ENCODE measurements at regions not wholly inside any gene's neighbourhood (a gene's known extent, or its start where the extent isn't known, plus 50 kb on each side); places are given as distances from the start of the nearest gene placed in this dataset.

DNA sequence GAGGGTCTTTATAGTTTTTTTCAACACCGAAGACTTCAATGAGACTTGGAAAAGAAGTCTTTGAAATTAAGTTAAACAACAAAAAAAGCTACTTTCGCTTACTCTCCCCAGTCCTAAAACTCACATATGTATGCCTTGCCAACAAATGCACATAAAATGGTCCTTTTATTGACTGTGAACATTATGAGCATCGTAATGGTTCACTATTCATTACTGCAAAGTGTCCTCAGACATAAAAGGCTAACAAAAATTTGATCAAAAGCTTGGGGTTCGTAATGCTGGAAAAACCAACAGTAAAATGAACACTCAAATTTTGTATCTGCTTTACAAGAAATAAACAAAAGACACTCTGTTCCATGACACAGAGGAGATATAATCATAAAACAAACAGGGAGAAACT lies 285.3 kb upstream of the SLC8A1 start (continued):
- no peak for TF ChIP-seq CHD4 (IDR thresholded peaks at IDR 0.05)

DNA sequence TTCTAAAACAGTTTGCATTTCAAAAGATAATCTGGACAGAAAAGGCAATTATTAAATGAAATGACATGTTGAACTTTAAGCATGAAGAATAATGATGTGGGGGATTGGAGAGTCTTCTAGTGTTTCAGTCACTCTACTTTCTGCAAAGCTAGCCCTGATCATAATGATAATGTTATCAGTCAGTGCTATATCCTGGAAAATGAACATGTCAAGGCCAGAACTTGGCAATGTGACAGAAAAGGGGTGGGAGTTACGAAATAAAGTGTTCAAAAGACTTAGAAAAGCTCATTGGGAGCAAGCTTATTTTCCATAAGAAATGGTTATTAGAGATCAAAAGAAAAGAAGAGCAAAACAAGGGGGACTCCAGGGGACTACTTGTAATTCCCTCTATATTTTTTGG lies 288.5 kb upstream of the SLC8A1 start:
- DNase-seq (ENCODE audit: low read depth, low spot score) (no peak), FAIRE-seq (no peak), ATAC-seq (no peak)
- in situ Hi-C loops (cut with MboI) = no loop called here
- H3K27me3 ChIP-seq (replicated peaks in 1 of 2; ENCODE audit: control insufficient read depth in 2 of 2, insufficient read depth in 2 of 2, low read length in 1 of 2) = no peaks in the 10 kb centered on the region
- ChIA-PET RAD21 (ENCODE audit: unreplicated experiment) (no interaction called here), CTCF (no interaction called here), POLR2A (no interaction called here), SMC1A (ENCODE audit: uncharacterized antibody, unreplicated experiment) (no interaction called here)
- no peaks in the 10 kb centered on the region for H3K4me1 ChIP-seq (ENCODE audit: control insufficient read depth, insufficient read depth, low read length)
- no peaks in the 10 kb centered on the region for H4K20me1 ChIP-seq (ENCODE audit: control insufficient read depth, insufficient read depth)
- H3K4me2 ChIP-seq (ENCODE audit: control insufficient read depth, insufficient read depth) = no peak overlapping the region
- no peak for TF ChIP-seq TAF1 (IDR thresholded peaks at IDR 0.05; ENCODE audit: borderline replicate concordance, low read depth, low read length)
- TF ChIP-seq POLR2AphosphoS5 (IDR thresholded peaks at IDR 0.05; ENCODE audit: low read length) = no peak
- no peak for TF ChIP-seq SIN3A (IDR thresholded peaks at IDR 0.05; ENCODE audit: low read depth, low read length)
- TF ChIP-seq ZNF24 (IDR thresholded peaks at IDR 0.05) = no peak
- TF ChIP-seq LARP7 (IDR thresholded peaks at IDR 0.05) = no peak
- no peak for TF ChIP-seq CBX5 (IDR thresholded peaks at IDR 0.05; ENCODE audit: low read depth)
- TF ChIP-seq SPI1 (IDR thresholded peaks at IDR 0.05; ENCODE audit: borderline replicate concordance, insufficient read depth, low read depth, low read length) = no peak
- no peak for TF ChIP-seq SMARCA5 (IDR thresholded peaks at IDR 0.05)
- no peak for TF ChIP-seq POU2F2 (IDR thresholded peaks at IDR 0.05; ENCODE audit: borderline replicate concordance, low read depth, low read length)
- no peak for TF ChIP-seq ZBTB33 (IDR thresholded peaks at IDR 0.05)
- no peak for TF ChIP-seq MAX (IDR thresholded peaks at IDR 0.05; ENCODE audit: low read depth, low read length)
- TF ChIP-seq NFYA (IDR thresholded peaks at IDR 0.05; ENCODE audit: borderline replicate concordance, low read depth, low read length) = no peak
- no peak overlapping the region for H3K9ac ChIP-seq (ENCODE audit: control insufficient read depth, insufficient read depth, low read length)
- no peak overlapping the region for H3K4me3 ChIP-seq
- WGBS (ENCODE audit: insufficient coverage, insufficient replicate concordance, low lambda C conversion rate, missing lambda C conversion rate) = 0% methylated on average over 1 of the region's 1 CpG
- no peaks in the 10 kb centered on the region for H3K79me2 ChIP-seq (ENCODE audit: control insufficient read depth, insufficient read depth, low read length)
- no peak overlapping the region for H3K27ac ChIP-seq (ENCODE audit: control insufficient read depth, insufficient read depth)
- H3K9me3 ChIP-seq (replicated peaks; ENCODE audit: control insufficient read depth, insufficient read depth, low read length) = no peaks in the 10 kb centered on the region
- BruUV-seq (replicated peaks) = no TSS peak
- no peaks in the 10 kb centered on the region for H3K36me3 ChIP-seq (ENCODE audit: control insufficient read depth in 2 of 2, insufficient read depth in 2 of 2, low read length in 1 of 2)
- intact Hi-C loops (cut with micrococcal nuclease; ENCODE audit: unreplicated experiment) = no loop called here
- H2AFZ ChIP-seq (ENCODE audit: control insufficient read depth, low read depth, low read length) = no peak overlapping the region

Data from GM12878 (cell line).